DND-41 (cell line): ENCODE measurements at regions not wholly inside any gene's neighbourhood (a gene's known extent, or its start where the extent isn't known, plus 50 kb on each side); places are given as distances from the start of the nearest gene placed in this dataset.

Source experiments
- EZH2 ChIP-seq: IDR thresholded peaks from 3 replicates; pipeline ENCODE4 v1.6.1; 2012; ENCODE audit warnings: borderline replicate concordance, low read depth, mild to moderate bottlenecking, moderate library complexity, low read length, inconsistent platforms; ENCODE audit not compliant: severe bottlenecking
- TF ChIP-seq, protein P1 (sequence below): IDR thresholded peaks from 2 replicates; pipeline ENCODE4 v1.5.1; 2012; ENCODE audit warnings: borderline replicate concordance, low read length, moderate library complexity, mild to moderate bottlenecking; ENCODE audit not compliant: poor library complexity, severe bottlenecking; ENCODE audit errors: extremely low read depth

DNA sequence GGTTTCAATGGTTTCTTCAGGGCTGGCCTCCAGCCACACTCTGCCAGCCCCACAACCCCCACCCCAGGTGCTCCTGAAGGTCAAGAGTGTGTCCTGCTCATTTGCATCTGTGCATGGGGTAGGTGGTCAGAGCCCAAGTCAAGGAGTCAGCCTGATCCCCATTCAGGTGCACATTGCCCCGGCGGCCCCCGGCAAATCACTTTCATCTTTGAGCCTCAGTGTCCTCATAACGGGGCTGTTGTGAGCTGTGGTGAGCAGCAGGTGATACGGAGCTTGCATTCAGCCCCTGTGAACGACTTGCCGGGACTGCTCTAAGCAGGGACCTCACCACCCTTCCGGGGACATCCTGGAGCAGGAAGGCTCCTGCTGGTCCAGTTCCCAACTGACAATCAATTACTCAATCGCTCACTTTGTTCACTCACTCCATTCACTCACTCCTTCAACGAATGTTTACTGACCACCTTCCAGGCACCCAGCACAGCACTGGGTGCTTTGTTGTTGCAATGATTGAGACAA, 93.2 kb upstream of the CPEB4 start:
- TF ChIP-seq, protein P1, sequence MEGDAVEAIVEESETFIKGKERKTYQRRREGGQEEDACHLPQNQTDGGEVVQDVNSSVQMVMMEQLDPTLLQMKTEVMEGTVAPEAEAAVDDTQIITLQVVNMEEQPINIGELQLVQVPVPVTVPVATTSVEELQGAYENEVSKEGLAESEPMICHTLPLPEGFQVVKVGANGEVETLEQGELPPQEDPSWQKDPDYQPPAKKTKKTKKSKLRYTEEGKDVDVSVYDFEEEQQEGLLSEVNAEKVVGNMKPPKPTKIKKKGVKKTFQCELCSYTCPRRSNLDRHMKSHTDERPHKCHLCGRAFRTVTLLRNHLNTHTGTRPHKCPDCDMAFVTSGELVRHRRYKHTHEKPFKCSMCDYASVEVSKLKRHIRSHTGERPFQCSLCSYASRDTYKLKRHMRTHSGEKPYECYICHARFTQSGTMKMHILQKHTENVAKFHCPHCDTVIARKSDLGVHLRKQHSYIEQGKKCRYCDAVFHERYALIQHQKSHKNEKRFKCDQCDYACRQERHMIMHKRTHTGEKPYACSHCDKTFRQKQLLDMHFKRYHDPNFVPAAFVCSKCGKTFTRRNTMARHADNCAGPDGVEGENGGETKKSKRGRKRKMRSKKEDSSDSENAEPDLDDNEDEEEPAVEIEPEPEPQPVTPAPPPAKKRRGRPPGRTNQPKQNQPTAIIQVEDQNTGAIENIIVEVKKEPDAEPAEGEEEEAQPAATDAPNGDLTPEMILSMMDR = no peak
- no peak for TF ChIP-seq EZH2
